ENCODE measurements at regions not wholly inside any gene's neighbourhood (a gene's known extent, or its start where the extent isn't known, plus 50 kb on each side); places are given as distances from the start of the nearest gene placed in this dataset.
"Not testable (repeated sequence)": the region's sequence is repeated elsewhere in the genome, so short reads cannot be mapped to it uniquely, and the experiment has no call there.

DNA sequence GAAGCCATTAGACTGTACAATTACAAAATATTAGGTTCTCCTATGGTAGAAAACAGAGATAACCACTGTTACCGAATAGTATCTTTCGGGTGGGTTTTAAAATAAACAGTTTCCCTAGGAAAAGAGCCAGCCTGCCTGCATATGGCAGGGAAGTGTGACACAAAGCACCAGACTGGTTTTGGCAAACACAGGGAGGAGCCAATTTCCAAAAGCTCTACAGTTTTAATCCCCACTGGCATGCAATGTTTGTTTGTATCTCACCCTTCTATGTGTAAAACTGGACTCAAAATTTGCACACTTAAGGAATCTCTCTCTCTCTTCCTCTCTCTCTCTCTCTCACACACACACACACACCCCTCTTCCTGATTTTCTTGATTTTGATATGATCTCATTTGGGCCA, 261.7 kb downstream of the ETV1 start:
- H3K36me3 ChIP-seq (ENCODE audit: insufficient read depth): no peaks in the 10 kb centered on the region
- H3K4me1 ChIP-seq (ENCODE audit: low read depth, poor library complexity, severe bottlenecking): peaks cover 3% of the 10 kb centered on the region
- H3K27ac ChIP-seq: no peak overlapping the region
- H3K9ac ChIP-seq: no peak overlapping the region
- TF ChIP-seq CTCF (conservative IDR thresholded peaks at IDR 0.05; ENCODE audit: low read depth, low read length): no peak
- H2AFZ ChIP-seq (ENCODE audit: low read depth): no peak overlapping the region
- no peak overlapping the region for H3K4me2 ChIP-seq
- no peaks in the 10 kb centered on the region for H3K79me2 ChIP-seq (ENCODE audit: insufficient read depth, low read depth)
- H4K20me1 ChIP-seq (ENCODE audit: insufficient read depth): no peaks in the 10 kb centered on the region
- H3K4me3 ChIP-seq (IDR thresholded peaks at IDR 0.05; ENCODE audit: insufficient read depth, low read depth, low read length): no peak overlapping the region
- H3K27me3 ChIP-seq (ENCODE audit: insufficient read depth, low read depth): no peaks in the 10 kb centered on the region

DNA sequence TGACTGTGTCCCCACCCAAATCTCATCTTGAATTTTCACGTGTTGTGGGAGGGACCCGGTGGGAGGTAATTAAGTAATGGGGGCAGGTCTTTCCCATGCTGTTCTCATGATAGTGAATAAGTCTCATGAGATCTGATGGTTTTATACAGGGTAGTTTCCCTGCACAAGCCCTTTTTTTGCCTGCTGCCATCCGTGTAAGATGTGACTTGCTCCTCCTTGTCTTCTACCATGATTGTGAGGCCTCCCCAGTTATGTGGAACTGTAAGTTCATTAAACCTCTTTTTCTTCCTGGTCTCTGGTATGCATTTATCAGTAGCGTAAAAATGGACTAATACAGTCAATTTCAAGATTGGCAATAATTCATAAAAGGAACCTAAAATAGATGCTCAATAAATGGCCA, 261.0 kb downstream of the ETV1 start:
- H2AFZ ChIP-seq (ENCODE audit: low read depth): not testable (repeated sequence)

DNA sequence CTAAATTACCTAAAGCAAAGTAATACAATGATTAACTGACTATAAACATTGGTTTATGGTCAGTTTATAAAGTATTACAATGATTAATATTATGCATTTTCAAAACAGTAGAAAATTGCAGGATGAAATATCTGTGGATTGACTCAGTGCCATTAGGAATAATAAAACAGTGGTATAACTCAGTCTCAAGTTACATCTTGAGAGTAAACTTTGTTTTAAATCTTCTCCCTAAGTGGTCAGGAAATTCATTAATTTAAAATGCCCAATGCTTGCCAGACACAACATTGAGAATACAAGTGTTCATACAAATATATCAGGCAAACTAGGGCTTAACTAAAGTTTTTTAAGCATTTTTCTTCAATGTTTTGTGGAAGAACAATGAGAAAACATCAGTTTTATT, 257.8 kb downstream of the ETV1 start:
- H4K20me1 ChIP-seq (ENCODE audit: insufficient read depth): no peaks in the 10 kb centered on the region
- H3K79me2 ChIP-seq (ENCODE audit: insufficient read depth, low read depth): no peaks in the 10 kb centered on the region
- H3K27me3 ChIP-seq (ENCODE audit: insufficient read depth, low read depth): no peaks in the 10 kb centered on the region
- no peak overlapping the region for H3K4me3 ChIP-seq (IDR thresholded peaks at IDR 0.05; ENCODE audit: insufficient read depth, low read depth, low read length)
- TF ChIP-seq CTCF (conservative IDR thresholded peaks at IDR 0.05; ENCODE audit: low read depth, low read length): no peak
- no peak overlapping the region for H3K27ac ChIP-seq
- H3K9ac ChIP-seq: no peak overlapping the region
- no peak overlapping the region for H2AFZ ChIP-seq (ENCODE audit: low read depth)
- H3K36me3 ChIP-seq (ENCODE audit: insufficient read depth): no peaks in the 10 kb centered on the region
- no peak overlapping the region for H3K4me2 ChIP-seq
- H3K4me1 ChIP-seq (ENCODE audit: low read depth, poor library complexity, severe bottlenecking): no peaks in the 10 kb centered on the region

More for the DNA sequence above, 261.0 kb downstream of the ETV1 start:
- not testable (repeated sequence) for H3K4me1 ChIP-seq (ENCODE audit: low read depth, poor library complexity, severe bottlenecking); H3K27ac ChIP-seq; H3K9ac ChIP-seq; H3K4me2 ChIP-seq; H3K27me3 ChIP-seq (ENCODE audit: insufficient read depth, low read depth); H3K79me2 ChIP-seq (ENCODE audit: insufficient read depth, low read depth); H4K20me1 ChIP-seq (ENCODE audit: insufficient read depth); H3K36me3 ChIP-seq (ENCODE audit: insufficient read depth); H3K4me3 ChIP-seq (IDR thresholded peaks at IDR 0.05; ENCODE audit: insufficient read depth, low read depth, low read length)

DNA sequence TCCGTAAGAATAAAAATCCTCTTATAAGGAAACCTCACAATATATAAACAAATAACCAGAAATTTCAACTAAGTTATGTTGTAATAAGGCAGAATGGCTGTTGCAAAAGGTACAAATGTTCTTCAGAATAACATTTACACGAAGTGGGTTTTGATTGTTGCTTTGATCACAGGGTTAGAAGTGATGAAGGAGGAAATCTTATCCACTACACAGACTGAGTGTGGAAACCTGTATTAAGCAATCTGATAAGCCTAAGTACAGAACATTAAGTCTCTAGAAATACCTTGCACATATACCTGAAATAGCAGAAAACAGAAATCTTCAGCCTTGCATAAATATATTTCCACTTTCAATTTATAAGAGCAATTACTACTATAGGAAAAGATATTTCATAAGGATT, 251.9 kb downstream of the ETV1 start:
- H3K27ac ChIP-seq: no peak overlapping the region
- H2AFZ ChIP-seq (ENCODE audit: low read depth): no peak overlapping the region
- H3K4me2 ChIP-seq: no peak overlapping the region
- H4K20me1 ChIP-seq (ENCODE audit: insufficient read depth): no peaks in the 10 kb centered on the region
- no peak overlapping the region for H3K9ac ChIP-seq
- H3K36me3 ChIP-seq (ENCODE audit: insufficient read depth): no peaks in the 10 kb centered on the region
- no peaks in the 10 kb centered on the region for H3K79me2 ChIP-seq (ENCODE audit: insufficient read depth, low read depth)
- no peaks in the 10 kb centered on the region for H3K4me1 ChIP-seq (ENCODE audit: low read depth, poor library complexity, severe bottlenecking)
- no peak for TF ChIP-seq CTCF (conservative IDR thresholded peaks at IDR 0.05; ENCODE audit: low read depth, low read length)
- H3K27me3 ChIP-seq (ENCODE audit: insufficient read depth, low read depth): no peaks in the 10 kb centered on the region
- no peak overlapping the region for H3K4me3 ChIP-seq (IDR thresholded peaks at IDR 0.05; ENCODE audit: insufficient read depth, low read depth, low read length)

GRCh38 chr7:13742126-13742525, 247.3 kb downstream of the ETV1 start:
- no peak for TF ChIP-seq CTCF (conservative IDR thresholded peaks at IDR 0.05; ENCODE audit: low read depth, low read length)
- Histone ChIP-seq H3K4me3 (IDR thresholded peaks at IDR 0.05; ENCODE audit: insufficient read depth, low read depth, low read length) (no peak overlapping the region), H3K4me2 (no peak overlapping the region), H4K20me1 (ENCODE audit: insufficient read depth) (no peaks in the 10 kb centered on the region), H3K79me2 (ENCODE audit: insufficient read depth, low read depth) (no peaks in the 10 kb centered on the region), H3K9ac (no peak overlapping the region), H3K27me3 (ENCODE audit: insufficient read depth, low read depth) (no peaks in the 10 kb centered on the region), H2AFZ (ENCODE audit: low read depth) (no peak overlapping the region), H3K36me3 (ENCODE audit: insufficient read depth) (no peaks in the 10 kb centered on the region), H3K4me1 (ENCODE audit: low read depth, poor library complexity, severe bottlenecking) (no peaks in the 10 kb centered on the region), H3K27ac (no peak overlapping the region)

Measured in KMS-11 (cell line).